NCI-H1105 treated with DMSO at 0.1 percent for 48 hours (cell line): ENCODE measurements at regions not wholly inside any gene's neighbourhood (a gene's known extent, or its start where the extent isn't known, plus 50 kb on each side); places are given as distances from the start of the nearest gene placed in this dataset.
"Not testable (repeated sequence)": the region's sequence is repeated elsewhere in the genome, so short reads cannot be mapped to it uniquely, and the experiment has no call there.

Experiments used
- DNase-seq: peaks from one replicate; lab custom pipeline; 2025; lab: John Stamatoyannopoulos, UW

- DNase-seq = no peak
Observed at GRCh38 chrX:44096666-44097065, 123.5 kb upstream of the NDP start.

GRCh38 chrX:44094821-44095530, 121.8 kb upstream of the NDP start:
- DNase-seq = no peak

GRCh38 chrX:44093431-44093830, 120.2 kb upstream of the NDP start:
- DNase-seq = no peak

DNA sequence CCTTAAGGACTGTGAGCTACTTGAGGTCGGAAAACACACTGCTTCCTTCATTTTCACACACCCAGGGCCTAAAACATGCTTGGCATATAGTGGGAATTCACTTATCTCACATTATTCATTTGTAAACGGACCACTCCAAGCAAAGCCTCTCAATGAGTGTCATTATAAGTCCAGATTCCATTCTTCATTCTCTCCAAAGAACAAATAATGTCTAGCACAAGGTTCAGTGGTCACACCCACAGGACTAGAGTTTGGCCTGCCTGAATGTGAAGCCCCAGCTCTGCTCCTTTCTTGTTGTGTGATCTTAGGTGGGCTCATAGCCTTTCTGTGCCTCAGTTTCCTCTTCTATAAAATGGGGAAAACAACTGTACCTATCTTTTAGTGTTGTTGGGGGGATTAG, 119.6 kb upstream of the NDP start:
- DNase-seq = no peak

GRCh38 chrX:44088510-44089144, 115.4 kb upstream of the NDP start:
- DNase-seq = no peak

GRCh38 chrX:44085209-44085608, 112.0 kb upstream of the NDP start:
- no peak for DNase-seq

- no peak for DNase-seq
Observed at GRCh38 chrX:44082829-44083228, 109.6 kb upstream of the NDP start.

GRCh38 chrX:44080083-44080482, 106.9 kb upstream of the NDP start:
- no peak for DNase-seq

GRCh38 chrX:44072631-44073030, 99.4 kb upstream of the NDP start:
- no peak for DNase-seq

- DNase-seq = no peak
Observed at GRCh38 chrX:44071847-44072551, 98.8 kb upstream of the NDP start.

DNA sequence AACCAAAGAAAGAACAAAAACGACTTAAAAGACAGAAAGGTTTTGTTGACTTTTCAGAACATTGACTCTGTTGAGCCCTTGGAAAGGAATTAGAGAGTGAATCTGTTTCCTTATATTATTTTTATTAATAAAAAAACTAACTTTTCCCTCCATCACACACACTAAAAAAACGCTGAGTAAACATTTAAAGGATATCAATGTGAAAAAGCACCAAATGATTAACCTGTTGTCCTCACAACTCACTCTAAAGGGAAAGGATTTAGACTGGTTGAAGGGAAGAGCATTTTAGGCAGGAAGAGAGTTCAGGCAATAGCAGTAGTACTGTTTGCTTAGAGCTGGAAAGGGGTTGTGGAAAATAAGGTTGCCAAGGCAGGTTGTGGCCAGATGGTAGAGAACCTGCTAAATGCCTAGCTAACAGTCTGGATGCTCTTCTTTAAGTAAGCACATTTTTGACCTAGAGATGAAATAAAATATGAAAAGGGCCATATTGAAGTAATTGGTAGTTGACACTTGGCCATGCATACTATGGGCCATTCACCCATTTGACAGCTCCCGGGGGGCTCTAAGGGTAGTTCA, 98.0 kb upstream of the NDP start:
- DNase-seq = no peak

DNA sequence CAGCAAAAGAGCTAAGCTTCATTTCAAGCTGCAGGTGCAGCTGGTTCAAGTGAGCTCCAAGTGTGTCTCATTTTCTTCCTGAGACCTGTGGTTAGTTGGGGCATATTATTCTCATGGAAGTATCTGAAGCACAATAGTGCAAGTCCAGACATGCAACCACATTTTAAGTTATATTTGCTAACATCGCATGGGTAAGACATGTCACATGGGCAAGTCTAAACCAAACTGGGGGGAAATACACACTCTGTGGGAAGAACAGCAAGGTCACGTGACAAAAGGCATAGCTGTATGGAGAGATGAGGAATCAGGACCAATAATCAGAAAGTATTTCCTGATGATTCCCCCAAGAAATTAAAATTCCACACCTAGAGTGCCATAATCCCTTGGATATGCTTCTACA, 94.9 kb upstream of the NDP start:
- no peak for DNase-seq

GRCh38 chrX:44063606-44064005, 90.4 kb upstream of the NDP start:
- no peak for DNase-seq

- no peak for DNase-seq
Observed at GRCh38 chrX:44062840-44063239, 89.7 kb upstream of the NDP start.

DNA sequence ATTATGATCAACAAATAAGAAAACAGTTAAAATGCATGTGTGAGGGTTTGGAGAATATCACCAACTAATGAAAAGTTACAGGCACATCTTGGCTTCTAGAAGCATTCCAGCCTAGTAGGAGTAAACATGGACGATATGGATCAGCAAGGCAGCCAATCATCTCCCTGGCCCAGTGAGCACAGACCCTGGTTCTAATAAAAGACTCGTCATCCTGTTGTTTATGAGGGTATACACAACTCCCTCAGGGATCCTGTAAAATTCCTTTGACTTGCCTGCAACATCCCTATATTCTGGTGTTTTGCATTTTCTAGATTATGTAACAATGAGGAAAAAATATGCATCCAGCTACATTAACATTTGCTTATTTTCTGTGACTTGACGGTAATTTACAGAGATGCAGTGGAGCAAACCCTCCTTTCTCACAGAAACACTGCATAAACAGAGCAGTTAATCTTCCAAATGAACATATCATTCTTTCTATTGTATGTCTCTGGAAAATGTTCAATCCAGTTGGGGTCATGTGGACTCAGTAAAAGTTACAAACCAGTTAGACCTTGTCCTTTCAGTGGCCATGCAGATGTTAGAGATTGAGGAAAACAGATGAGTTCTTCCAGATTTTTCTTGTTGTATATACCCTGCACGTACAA, 88.9 kb upstream of the NDP start:
- DNase-seq = no peak

DNA sequence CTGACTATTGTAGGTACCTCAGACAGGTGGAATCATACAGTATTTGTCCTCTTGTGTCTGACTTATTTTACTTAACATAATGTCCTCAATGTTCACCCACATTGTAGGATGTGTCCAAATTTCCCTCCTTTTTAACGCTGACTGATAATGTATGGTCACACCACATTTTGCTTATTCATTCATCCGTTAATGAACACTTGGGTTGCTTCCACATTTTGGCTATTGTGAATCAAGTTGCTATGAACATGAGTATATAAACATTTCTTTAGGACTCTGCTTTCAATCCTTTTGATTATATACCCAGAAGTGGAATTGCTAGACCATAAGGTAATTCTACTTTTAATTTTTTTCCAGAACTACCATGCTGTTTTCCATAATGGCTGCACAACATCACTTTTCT, 87.0 kb upstream of the NDP start:
- no peak for DNase-seq

GRCh38 chrX:44058339-44058738, 85.1 kb upstream of the NDP start:
- DNase-seq = no peak

- DNase-seq = no peak
Observed at GRCh38 chrX:44055638-44056037, 82.4 kb upstream of the NDP start.

GRCh38 chrX:44054863-44055601, 81.8 kb upstream of the NDP start:
- no peak for DNase-seq

- DNase-seq = not testable (repeated sequence)
Observed at GRCh38 chrX:44045106-44045505, 71.9 kb upstream of the NDP start.

DNA sequence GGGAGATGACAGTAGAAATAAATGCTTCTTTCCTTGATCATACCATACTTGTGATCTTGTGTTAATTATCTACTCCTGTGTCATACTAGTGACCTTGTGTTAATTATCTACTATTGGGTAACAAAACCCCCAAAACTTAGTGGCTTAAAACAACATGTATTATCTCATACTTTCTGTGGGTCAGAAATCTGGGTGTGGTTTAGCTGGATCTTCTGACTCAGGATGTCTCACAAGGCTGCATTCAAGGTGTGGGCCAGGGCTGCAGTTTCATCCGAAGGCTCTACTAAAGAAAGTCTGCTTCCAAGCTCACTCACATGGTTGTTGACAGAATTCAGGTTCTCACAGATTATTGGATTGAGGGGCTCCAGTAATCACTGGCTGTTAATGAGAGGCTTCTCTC, 70.3 kb upstream of the NDP start:
- no peak for DNase-seq

DNA sequence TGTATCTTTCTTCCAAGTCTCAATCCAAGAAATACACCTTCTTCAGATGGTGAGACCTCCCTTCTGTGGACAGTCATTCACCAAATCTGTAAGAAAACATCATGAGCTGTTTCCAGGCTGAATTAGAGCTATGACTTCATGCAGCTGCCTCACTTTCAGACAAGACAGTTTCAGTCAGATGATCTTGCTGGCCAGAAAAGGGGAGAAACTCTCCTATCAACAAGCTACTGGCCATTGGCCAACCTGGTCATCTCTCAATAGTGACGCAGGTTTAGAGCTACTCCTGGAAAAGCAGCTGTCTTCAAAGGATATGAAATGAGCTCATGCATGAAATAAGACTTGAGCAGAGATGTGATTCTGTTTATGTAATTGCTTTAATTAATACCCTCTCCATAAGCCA, 69.6 kb upstream of the NDP start:
- DNase-seq = peak; percentile 12
